ENCODE measurements at regions not wholly inside any gene's neighbourhood (a gene's known extent, or its start where the extent isn't known, plus 50 kb on each side); places are given as distances from the start of the nearest gene placed in this dataset.
"Not testable (repeated sequence)": the region's sequence is repeated elsewhere in the genome, so short reads cannot be mapped to it uniquely, and the experiment has no call there.

- DNase-seq (ENCODE audit: low read depth): peak; percentile 76
Observed at GRCh38 chr6:14524319-14524718, 406.7 kb downstream of the CD83 start.

- no peak for DNase-seq (ENCODE audit: low read depth)
Observed at GRCh38 chr6:14530385-14530784, 412.8 kb downstream of the CD83 start.

GRCh38 chr6:14533446-14533845 lies 415.9 kb downstream of the CD83 start:
- DNase-seq (ENCODE audit: low read depth): no peak

- DNase-seq (ENCODE audit: low read depth): no peak
Observed at GRCh38 chr6:14537030-14537429, 419.5 kb downstream of the CD83 start.

GRCh38 chr6:14540276-14540675 lies 422.7 kb downstream of the CD83 start:
- peak; percentile 47 for DNase-seq (ENCODE audit: low read depth)

GRCh38 chr6:14540810-14541540 lies 423.4 kb downstream of the CD83 start:
- DNase-seq (ENCODE audit: low read depth): no peak

GRCh38 chr6:14542670-14543366 lies 425.2 kb downstream of the CD83 start:
- DNase-seq (ENCODE audit: low read depth): peak; percentile 79

GRCh38 chr6:14543971-14544585 lies 426.5 kb downstream of the CD83 start:
- no peak for DNase-seq (ENCODE audit: low read depth)

GRCh38 chr6:14544666-14545065 lies 427.1 kb downstream of the CD83 start:
- no peak for DNase-seq (ENCODE audit: low read depth)

GRCh38 chr6:14545496-14545895 lies 427.9 kb downstream of the CD83 start:
- DNase-seq (ENCODE audit: low read depth): no peak

GRCh38 chr6:14546036-14546435 lies 428.5 kb downstream of the CD83 start:
- no peak for DNase-seq (ENCODE audit: low read depth)

GRCh38 chr6:14547284-14547998 lies 429.9 kb downstream of the CD83 start:
- no peak for DNase-seq (ENCODE audit: low read depth)

- DNase-seq (ENCODE audit: low read depth): no peak
Observed at GRCh38 chr6:14549304-14549770, 431.8 kb downstream of the CD83 start.

- no peak for DNase-seq (ENCODE audit: low read depth)
Observed at GRCh38 chr6:14549871-14550270, 432.3 kb downstream of the CD83 start.

- no peak for DNase-seq (ENCODE audit: low read depth)
Observed at GRCh38 chr6:14550410-14550809, 432.8 kb downstream of the CD83 start.

GRCh38 chr6:14550822-14551221 lies 433.2 kb downstream of the CD83 start:
- DNase-seq (ENCODE audit: low read depth): peak; percentile 48

GRCh38 chr6:14551601-14552000 lies 434.0 kb downstream of the CD83 start:
- not testable (repeated sequence) for DNase-seq (ENCODE audit: low read depth)

GRCh38 chr6:14552891-14553290 lies 435.3 kb downstream of the CD83 start:
- DNase-seq (ENCODE audit: low read depth): no peak

- DNase-seq (ENCODE audit: low read depth): no peak
Observed at GRCh38 chr6:14553515-14553914, 435.9 kb downstream of the CD83 start.

GRCh38 chr6:14555804-14556203 lies 438.2 kb downstream of the CD83 start:
- no peak for DNase-seq (ENCODE audit: low read depth)

GRCh38 chr6:14559746-14560536 lies 442.4 kb downstream of the CD83 start:
- peak; percentile 31 for DNase-seq (ENCODE audit: low read depth)

- not testable (repeated sequence) for DNase-seq (ENCODE audit: low read depth)
Observed at GRCh38 chr6:14561563-14561962, 444.0 kb downstream of the CD83 start.
